Fibroblast of lung (primary cell): ENCODE measurements at regions not wholly inside any gene's neighbourhood (a gene's known extent, or its start where the extent isn't known, plus 50 kb on each side); places are given as distances from the start of the nearest gene placed in this dataset.

ENCODE experiments used
- CTCF ChIP-seq, 2 donors: IDR thresholded peaks in 1 of 2; conservative IDR thresholded peaks in 1 of 2; 1 replicate in 1 of 2; 2 replicates in 1 of 2; pipeline ENCODE4 v1.5.1; 2011 to 2012; ENCODE audit warnings: low read length in 2 of 2, control low read depth in 1 of 2, inconsistent platforms in 1 of 2, low read depth in 1 of 2, mild to moderate bottlenecking in 1 of 2
- EZH2 ChIP-seq: IDR thresholded peaks from 2 replicates; pipeline ENCODE4 v1.5.1; 2012; ENCODE audit warnings: low read length, control low read depth, mild to moderate bottlenecking; ENCODE audit errors: missing control alignments

GRCh38 chr2:190755772-190756415 is 107.0 kb downstream of the NAB1 start:
- TF ChIP-seq CTCF (conservative IDR thresholded peaks at IDR 0.05 in 1 of 2, IDR thresholded peaks at IDR 0.05 in 1 of 2; ENCODE audit: low read depth in 1 of 2, low read length in 2 of 2) (no peak), EZH2 (no peak)
